Ishikawa (cell line): ENCODE measurements at regions not wholly inside any gene's neighbourhood (a gene's known extent, or its start where the extent isn't known, plus 50 kb on each side); places are given as distances from the start of the nearest gene placed in this dataset.

ENCODE experiments used
- CEBPB ChIP-seq: IDR thresholded peaks from 2 replicates; pipeline ENCODE4 v1.6.1; 2012
- EP300 ChIP-seq: IDR thresholded peaks from 2 replicates; pipeline ENCODE4 v1.6.1; 2012; ENCODE audit warnings: borderline replicate concordance
- MAX ChIP-seq: IDR thresholded peaks from 2 replicates; pipeline ENCODE4 v1.6.1; 2012
- REST ChIP-seq: IDR thresholded peaks from 2 replicates; pipeline ENCODE4 v1.6.1; 2012; ENCODE audit warnings: low read depth, mild to moderate bottlenecking
- TAF1 ChIP-seq: IDR thresholded peaks from 2 replicates; pipeline ENCODE4 v1.6.1; 2012; ENCODE audit warnings: low read depth, mild to moderate bottlenecking
- TEAD4 ChIP-seq: IDR thresholded peaks from 2 replicates; pipeline ENCODE4 v1.6.1; 2012

GRCh38 chr16:50992350-50993032 lies 158.6 kb downstream of the SALL1 start:
- TF ChIP-seq MAX (no peak), TAF1 (no peak), CEBPB (no peak), EP300 (no peak), TEAD4 (no peak), REST (no peak)
